HL-60 (cell line): ENCODE measurements at regions not wholly inside any gene's neighbourhood (a gene's known extent, or its start where the extent isn't known, plus 50 kb on each side); places are given as distances from the start of the nearest gene placed in this dataset.

Experiments
- DNase-seq, 2 experiments: peaks; one replicate each; pipeline ENCODE4 v3.0.0-alpha.2; 2010 to 2020; ENCODE audit warnings: low read depth in 1 of 2, low spot score in 1 of 2
- H3K27ac ChIP-seq: fragments of 250-450 bp; sonication (Bioruptor Pico); replicated peaks from 2 replicates; pipeline ENCODE4 v1.5.1; 2020; ENCODE audit warnings: mild to moderate bottlenecking, moderate library complexity
- H3K27me3 ChIP-seq: fragments of 250-450 bp; sonication (Bioruptor Pico); 2 replicates; pipeline ENCODE4 v1.5.1; 2021; ENCODE audit warnings: mild to moderate bottlenecking, moderate library complexity; ENCODE audit not compliant: insufficient read depth, poor library complexity, severe bottlenecking
- H3K4me3 ChIP-seq: replicated peaks from 2 replicates; pipeline ENCODE4 v1.5.1; 2011; ENCODE audit warnings: mild to moderate bottlenecking, control low read depth, low read length; ENCODE audit not compliant: insufficient read depth
- GABPA ChIP-seq: IDR thresholded peaks from 2 replicates; pipeline ENCODE4 v1.6.1; 2012; ENCODE audit warnings: low read depth
- POLR2AphosphoS5 ChIP-seq: IDR thresholded peaks from 2 replicates; pipeline ENCODE4 v1.6.1; 2012; ENCODE audit warnings: low read depth
- SPI1 ChIP-seq: IDR thresholded peaks from 2 replicates; pipeline ENCODE4 v1.6.1; 2012; ENCODE audit warnings: low read depth, mild to moderate bottlenecking, borderline replicate concordance
- TF ChIP-seq, protein P1 (sequence below): IDR thresholded peaks from one replicate; pipeline ENCODE4 v1.5.1; 2011; ENCODE audit warnings: low read length, control low read depth, inconsistent platforms; ENCODE audit not compliant: insufficient read depth
- TF ChIP-seq, protein P2 (sequence below): IDR thresholded peaks from 2 replicates; pipeline ENCODE4 v1.6.1; 2012; ENCODE audit warnings: low read depth; ENCODE audit not compliant: insufficient replicate concordance

DNA sequence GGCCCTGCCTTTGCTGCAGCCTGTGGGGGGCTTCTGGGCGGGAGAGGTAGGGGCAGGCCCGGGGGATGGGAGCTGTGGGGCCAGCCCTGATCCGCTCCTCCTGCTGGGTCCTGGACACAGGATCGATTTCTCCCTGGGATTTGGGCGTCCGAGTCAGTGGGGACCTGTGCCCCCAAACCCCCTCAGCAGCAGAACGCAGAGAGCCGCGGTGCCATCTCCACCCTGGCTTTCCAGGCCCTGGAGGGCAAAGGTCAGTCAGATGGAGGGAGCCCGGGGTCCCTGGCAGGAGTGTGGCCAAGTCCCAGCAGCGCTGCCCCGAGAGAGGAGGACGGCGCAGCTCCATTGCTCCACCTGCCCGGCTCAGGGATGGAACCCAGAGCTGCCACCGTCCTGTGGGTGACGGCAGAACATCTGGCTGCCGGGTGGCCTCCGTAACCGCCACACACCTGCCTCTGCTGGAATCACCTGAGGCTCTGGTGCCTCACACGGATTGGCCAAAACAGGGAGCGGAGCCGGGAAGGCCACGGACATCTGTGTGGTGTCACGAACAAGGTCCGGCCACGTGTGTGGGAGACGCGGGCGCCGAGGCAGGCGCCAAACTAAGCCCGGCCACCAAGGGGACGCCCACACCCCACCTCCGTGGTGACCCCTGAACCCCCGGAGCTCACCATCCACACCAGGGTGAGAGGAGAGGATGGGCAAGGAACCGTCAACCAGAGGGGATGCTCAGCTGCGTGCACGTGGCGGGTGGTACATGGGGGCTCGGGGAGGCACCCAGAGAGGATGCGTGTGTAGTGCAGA, 80.3 kb upstream of the FBRSL1 start:
- H3K27me3 ChIP-seq = peaks cover 4% of the 10 kb centered on the region
- no peak overlapping the region for H3K4me3 ChIP-seq
- no peak for DNase-seq
- TF ChIP-seq, protein P1, sequence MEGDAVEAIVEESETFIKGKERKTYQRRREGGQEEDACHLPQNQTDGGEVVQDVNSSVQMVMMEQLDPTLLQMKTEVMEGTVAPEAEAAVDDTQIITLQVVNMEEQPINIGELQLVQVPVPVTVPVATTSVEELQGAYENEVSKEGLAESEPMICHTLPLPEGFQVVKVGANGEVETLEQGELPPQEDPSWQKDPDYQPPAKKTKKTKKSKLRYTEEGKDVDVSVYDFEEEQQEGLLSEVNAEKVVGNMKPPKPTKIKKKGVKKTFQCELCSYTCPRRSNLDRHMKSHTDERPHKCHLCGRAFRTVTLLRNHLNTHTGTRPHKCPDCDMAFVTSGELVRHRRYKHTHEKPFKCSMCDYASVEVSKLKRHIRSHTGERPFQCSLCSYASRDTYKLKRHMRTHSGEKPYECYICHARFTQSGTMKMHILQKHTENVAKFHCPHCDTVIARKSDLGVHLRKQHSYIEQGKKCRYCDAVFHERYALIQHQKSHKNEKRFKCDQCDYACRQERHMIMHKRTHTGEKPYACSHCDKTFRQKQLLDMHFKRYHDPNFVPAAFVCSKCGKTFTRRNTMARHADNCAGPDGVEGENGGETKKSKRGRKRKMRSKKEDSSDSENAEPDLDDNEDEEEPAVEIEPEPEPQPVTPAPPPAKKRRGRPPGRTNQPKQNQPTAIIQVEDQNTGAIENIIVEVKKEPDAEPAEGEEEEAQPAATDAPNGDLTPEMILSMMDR = no peak
- TF ChIP-seq, protein P2, sequence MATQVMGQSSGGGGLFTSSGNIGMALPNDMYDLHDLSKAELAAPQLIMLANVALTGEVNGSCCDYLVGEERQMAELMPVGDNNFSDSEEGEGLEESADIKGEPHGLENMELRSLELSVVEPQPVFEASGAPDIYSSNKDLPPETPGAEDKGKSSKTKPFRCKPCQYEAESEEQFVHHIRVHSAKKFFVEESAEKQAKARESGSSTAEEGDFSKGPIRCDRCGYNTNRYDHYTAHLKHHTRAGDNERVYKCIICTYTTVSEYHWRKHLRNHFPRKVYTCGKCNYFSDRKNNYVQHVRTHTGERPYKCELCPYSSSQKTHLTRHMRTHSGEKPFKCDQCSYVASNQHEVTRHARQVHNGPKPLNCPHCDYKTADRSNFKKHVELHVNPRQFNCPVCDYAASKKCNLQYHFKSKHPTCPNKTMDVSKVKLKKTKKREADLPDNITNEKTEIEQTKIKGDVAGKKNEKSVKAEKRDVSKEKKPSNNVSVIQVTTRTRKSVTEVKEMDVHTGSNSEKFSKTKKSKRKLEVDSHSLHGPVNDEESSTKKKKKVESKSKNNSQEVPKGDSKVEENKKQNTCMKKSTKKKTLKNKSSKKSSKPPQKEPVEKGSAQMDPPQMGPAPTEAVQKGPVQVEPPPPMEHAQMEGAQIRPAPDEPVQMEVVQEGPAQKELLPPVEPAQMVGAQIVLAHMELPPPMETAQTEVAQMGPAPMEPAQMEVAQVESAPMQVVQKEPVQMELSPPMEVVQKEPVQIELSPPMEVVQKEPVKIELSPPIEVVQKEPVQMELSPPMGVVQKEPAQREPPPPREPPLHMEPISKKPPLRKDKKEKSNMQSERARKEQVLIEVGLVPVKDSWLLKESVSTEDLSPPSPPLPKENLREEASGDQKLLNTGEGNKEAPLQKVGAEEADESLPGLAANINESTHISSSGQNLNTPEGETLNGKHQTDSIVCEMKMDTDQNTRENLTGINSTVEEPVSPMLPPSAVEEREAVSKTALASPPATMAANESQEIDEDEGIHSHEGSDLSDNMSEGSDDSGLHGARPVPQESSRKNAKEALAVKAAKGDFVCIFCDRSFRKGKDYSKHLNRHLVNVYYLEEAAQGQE = no peak
- TF ChIP-seq SPI1 = no peak
- TF ChIP-seq POLR2AphosphoS5 = no peak
- no peak for TF ChIP-seq GABPA
- H3K27ac ChIP-seq = no peak overlapping the region

DNA sequence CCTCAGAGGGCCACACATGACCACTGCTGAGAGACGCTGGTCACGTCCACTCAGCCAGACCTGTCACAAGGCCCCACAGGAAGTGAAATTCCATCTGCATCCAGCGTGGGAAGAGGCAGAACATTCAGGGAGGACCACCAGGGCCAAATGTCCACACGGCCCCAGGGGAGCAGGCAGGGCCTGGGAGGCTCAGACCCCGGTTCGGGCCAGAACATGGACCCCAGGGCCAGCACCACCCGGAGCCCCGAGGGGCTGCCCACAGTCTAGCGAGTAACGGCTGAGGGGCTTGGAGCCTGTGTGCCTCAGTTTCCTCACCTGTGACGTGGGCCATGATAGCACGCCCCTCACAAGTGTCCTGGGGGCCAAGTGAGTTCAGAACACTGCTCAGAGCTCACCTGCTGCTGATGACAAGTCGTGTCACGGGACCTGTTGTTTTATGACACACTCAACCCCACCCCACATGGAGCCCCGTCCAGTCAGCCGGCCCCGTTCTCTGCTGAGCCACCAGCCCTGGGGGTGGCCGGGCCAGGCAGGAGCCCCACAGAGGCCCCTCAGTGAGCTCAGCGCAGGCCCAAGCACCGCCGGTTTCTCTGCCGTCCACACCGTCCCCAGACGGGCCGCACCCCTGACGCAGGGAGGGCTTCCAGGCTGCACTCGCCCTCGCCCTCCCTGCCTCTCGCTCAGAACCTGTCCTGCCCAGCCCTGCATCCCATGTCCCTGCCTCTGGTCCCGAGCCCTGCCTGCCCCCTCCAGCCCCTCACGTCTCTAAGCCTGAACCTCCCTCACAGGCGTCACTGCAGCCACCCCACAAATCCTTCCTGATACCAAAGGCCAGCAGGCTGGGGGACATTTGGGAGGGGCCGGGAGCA, 79.5 kb upstream of the GALNT9 start:
- TF ChIP-seq POLR2AphosphoS5 (no peak), SPI1 (no peak), GABPA (no peak)
- TF ChIP-seq, protein P1 = no peak
- TF ChIP-seq, protein P2 = no peak
- H3K27me3 ChIP-seq = peaks cover 4% of the 10 kb centered on the region
- DNase-seq = no peak

DNA sequence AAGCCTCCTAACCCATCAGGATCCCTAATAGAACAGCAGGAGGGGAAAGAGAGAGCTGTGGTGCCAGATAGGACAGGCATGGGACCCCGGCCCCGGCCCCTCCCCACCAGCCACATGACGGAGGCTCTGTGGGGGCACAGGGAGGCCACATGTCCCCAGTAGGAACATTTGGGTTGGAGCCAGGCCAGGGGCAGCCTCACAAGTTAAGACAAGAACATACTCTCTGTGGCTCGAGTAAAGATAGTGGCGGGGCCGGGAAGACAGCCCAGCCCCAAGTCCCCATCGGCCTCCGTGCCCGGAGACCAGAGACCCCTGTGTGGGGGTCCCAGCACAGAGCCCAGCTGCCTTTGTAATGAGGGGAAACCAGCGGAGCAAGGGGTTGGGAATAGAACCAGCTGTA, 78.6 kb upstream of the GALNT9 start:
- TF ChIP-seq, protein P1 = no peak
- H3K27me3 ChIP-seq = peaks cover 4% of the 10 kb centered on the region
- no peak overlapping the region for H3K27ac ChIP-seq
- H3K4me3 ChIP-seq = no peak overlapping the region
- no peak for DNase-seq

More for the DNA sequence above, 79.5 kb upstream of the GALNT9 start:
- Histone ChIP-seq H3K4me3 (no peak overlapping the region), H3K27ac (no peak overlapping the region)
